ENCODE measurements at regions not wholly inside any gene's neighbourhood (a gene's known extent, or its start where the extent isn't known, plus 50 kb on each side); places are given as distances from the start of the nearest gene placed in this dataset.
"Not testable (repeated sequence)": the region's sequence is repeated elsewhere in the genome, so short reads cannot be mapped to it uniquely, and the experiment has no call there.

GRCh38 chr2:44084850-44085249 is 83.8 kb upstream of the PPM1B start:
- no peak for DNase-seq (ENCODE audit: low read depth in 3 of 3, low spot score in 1 of 3)

- DNase-seq (ENCODE audit: low read depth in 3 of 3, low spot score in 1 of 3) = no peak
Measured at GRCh38 chr2:44086629-44087028, 82.0 kb upstream of the PPM1B start.

- peak; percentile 48 to 77 (median 65) for DNase-seq (ENCODE audit: low read depth in 3 of 3, low spot score in 1 of 3)
Measured at GRCh38 chr2:44087036-44087713, 81.5 kb upstream of the PPM1B start.

- DNase-seq (ENCODE audit: low read depth in 3 of 3, low spot score in 1 of 3) = no peak
Measured at GRCh38 chr2:44087714-44088092, 81.0 kb upstream of the PPM1B start.

- not testable (repeated sequence) for DNase-seq (ENCODE audit: low read depth in 3 of 3, low spot score in 1 of 3)
Measured at GRCh38 chr2:44092519-44092918, 76.2 kb upstream of the PPM1B start.

GRCh38 chr2:44093970-44094369 is 74.7 kb upstream of the PPM1B start:
- DNase-seq (ENCODE audit: low read depth in 3 of 3, low spot score in 1 of 3) = no peak

GRCh38 chr2:44097322-44097907 is 71.3 kb upstream of the PPM1B start:
- no peak for DNase-seq (ENCODE audit: low read depth in 3 of 3, low spot score in 1 of 3)

- no peak for DNase-seq (ENCODE audit: low read depth in 3 of 3, low spot score in 1 of 3)
Measured at GRCh38 chr2:44098050-44098449, 70.6 kb upstream of the PPM1B start.

- no peak for DNase-seq (ENCODE audit: low read depth in 3 of 3, low spot score in 1 of 3)
Measured at GRCh38 chr2:44098891-44099290, 69.8 kb upstream of the PPM1B start.

GRCh38 chr2:44100351-44100750 is 68.3 kb upstream of the PPM1B start:
- no peak for DNase-seq (ENCODE audit: low read depth in 3 of 3, low spot score in 1 of 3)

- DNase-seq (ENCODE audit: low read depth in 3 of 3, low spot score in 1 of 3) = no peak
Measured at GRCh38 chr2:44101246-44101645, 67.4 kb upstream of the PPM1B start.

- no peak for DNase-seq (ENCODE audit: low read depth in 3 of 3, low spot score in 1 of 3)
Measured at GRCh38 chr2:44102790-44103562, 65.7 kb upstream of the PPM1B start.

- DNase-seq (ENCODE audit: low read depth in 3 of 3, low spot score in 1 of 3) = no peak
Measured at GRCh38 chr2:44103639-44104038, 65.0 kb upstream of the PPM1B start.

- DNase-seq (ENCODE audit: low read depth in 3 of 3, low spot score in 1 of 3) = no peak
Measured at GRCh38 chr2:44104855-44105271, 63.8 kb upstream of the PPM1B start.

- not testable (repeated sequence) for DNase-seq (ENCODE audit: low read depth in 3 of 3, low spot score in 1 of 3)
Measured at GRCh38 chr2:44106509-44106908, 62.2 kb upstream of the PPM1B start.

GRCh38 chr2:44107086-44107740 is 61.5 kb upstream of the PPM1B start:
- DNase-seq (ENCODE audit: low read depth in 3 of 3, low spot score in 1 of 3) = no peak

- no peak for DNase-seq (ENCODE audit: low read depth in 3 of 3, low spot score in 1 of 3)
Measured at GRCh38 chr2:44107974-44108373, 60.7 kb upstream of the PPM1B start.

- DNase-seq (ENCODE audit: low read depth in 3 of 3, low spot score in 1 of 3) = no peak
Measured at GRCh38 chr2:44109166-44109565, 59.5 kb upstream of the PPM1B start.

GRCh38 chr2:44110444-44110843 is 58.2 kb upstream of the PPM1B start:
- DNase-seq (ENCODE audit: low read depth in 3 of 3, low spot score in 1 of 3) = no peak

GRCh38 chr2:44112096-44112495 is 56.6 kb upstream of the PPM1B start:
- no peak for DNase-seq (ENCODE audit: low read depth in 3 of 3, low spot score in 1 of 3)

GRCh38 chr2:44116319-44116718 is 52.4 kb upstream of the PPM1B start:
- no peak for DNase-seq (ENCODE audit: low read depth in 3 of 3, low spot score in 1 of 3)

- no peak for DNase-seq (ENCODE audit: low read depth in 3 of 3, low spot score in 1 of 3)
Measured at GRCh38 chr2:44118257-44118656, 50.4 kb upstream of the PPM1B start.
